WTC11 (cell line): ENCODE measurements at regions not wholly inside any gene's neighbourhood (a gene's known extent, or its start where the extent isn't known, plus 50 kb on each side); places are given as distances from the start of the nearest gene placed in this dataset.

Experiments
- ATAC-seq: fragments of 200-7000 bp; cut with Tn5 transposase; 2 replicates; pipeline ENCODE4 v1.10.0; 2021; ENCODE audit warnings: mild to moderate bottlenecking, moderate library complexity
- CTCF ChIA-PET: fragments of 300-600 bp; sonication (Branson Sonifier 250); formaldehyde crosslinking; loops from one replicate; lab custom pipeline; 2021; ENCODE audit warnings: antibody characterized with exemption; lab: Charles Lee
- POLR2A ChIA-PET: fragments of 350-600 bp; sonication (Branson Sonifier 250); formaldehyde crosslinking; loops from one replicate; lab custom pipeline; 2021; ENCODE audit warnings: antibody characterized with exemption; lab: Charles Lee
- DNase-seq: peaks from one replicate; pipeline ENCODE4 v3.0.0; 2021; ENCODE audit warnings: low spot score
- H3K27ac Mint-ChIP-seq: 2 replicates; pipeline ENCODE4 v1.8.0; 2021; ENCODE audit warnings: mixed read lengths
- H3K27me3 Mint-ChIP-seq: 2 replicates; pipeline ENCODE4 v1.8.0; 2021; ENCODE audit warnings: low read depth, mild to moderate bottlenecking, moderate library complexity, mixed read lengths
- H3K36me3 Mint-ChIP-seq: 2 replicates; pipeline ENCODE4 v1.8.0; 2021; ENCODE audit warnings: mixed read lengths
- H3K4me1 Mint-ChIP-seq: 2 replicates; pipeline ENCODE4 v1.8.0; 2022; ENCODE audit warnings: mixed read lengths
- H3K4me3 Mint-ChIP-seq: 2 replicates; pipeline ENCODE4 v1.8.0; 2021; ENCODE audit warnings: mild to moderate bottlenecking, moderate library complexity, mixed read lengths
- H3K9me3 Mint-ChIP-seq: 2 replicates; pipeline ENCODE4 v1.8.0; 2021; ENCODE audit warnings: mixed read lengths
- ATF3 ChIP-seq: sonication (generic); formaldehyde crosslinking; conservative IDR thresholded peaks from 2 replicates; pipeline ENCODE4 v1.8.1; 2022; ENCODE audit warnings: mild to moderate bottlenecking, missing genetic modification reagents
- E2F1 ChIP-seq: sonication (generic); formaldehyde crosslinking; IDR thresholded peaks from 2 replicates; pipeline ENCODE4 v1.8.0; 2022; ENCODE audit warnings: mild to moderate bottlenecking, missing genetic modification reagents
- ERG ChIP-seq: fragments of 250-450 bp; sonication (Bioruptor Pico); IDR thresholded peaks from 2 replicates; pipeline ENCODE4 v1.8.0; 2021; ENCODE audit warnings: mild to moderate bottlenecking
- FOXK1 ChIP-seq: sonication (generic); formaldehyde crosslinking; IDR thresholded peaks from 2 replicates; pipeline ENCODE4 v1.8.0; 2022; ENCODE audit warnings: mild to moderate bottlenecking, moderate library complexity, missing genetic modification reagents
- GABPB1 ChIP-seq: sonication (generic); formaldehyde crosslinking; IDR thresholded peaks from 2 replicates; pipeline ENCODE4 v1.8.1; 2023; ENCODE audit warnings: mild to moderate bottlenecking, missing genetic modification reagents
- GRHL2 ChIP-seq: fragments of 250-450 bp; sonication (Bioruptor Pico); IDR thresholded peaks from 2 replicates; pipeline ENCODE4 v1.8.0; 2022; ENCODE audit warnings: mild to moderate bottlenecking, moderate library complexity; ENCODE audit not compliant: insufficient replicate concordance, severe bottlenecking
- MAX ChIP-seq: sonication (generic); formaldehyde crosslinking; IDR thresholded peaks from 2 replicates; pipeline ENCODE4 v1.8.0; 2022; ENCODE audit warnings: mild to moderate bottlenecking, missing genetic modification reagents
- MLX ChIP-seq: sonication (generic); formaldehyde crosslinking; IDR thresholded peaks from 2 replicates; pipeline ENCODE4 v1.8.1; 2023; ENCODE audit warnings: mild to moderate bottlenecking, missing genetic modification reagents, moderate library complexity
- NFATC4 ChIP-seq: fragments of 250-450 bp; sonication (Bioruptor Pico); IDR thresholded peaks from 2 replicates; pipeline ENCODE4 v1.9.0; 2021; ENCODE audit warnings: mild to moderate bottlenecking
- NFYB ChIP-seq: sonication (generic); formaldehyde crosslinking; conservative IDR thresholded peaks from 2 replicates; pipeline ENCODE4 v1.8.0; 2022; ENCODE audit warnings: low read depth, missing genetic modification reagents
- NR3C1 ChIP-seq: sonication (generic); formaldehyde crosslinking; conservative IDR thresholded peaks from 2 replicates; pipeline ENCODE4 v1.8.1; 2023; ENCODE audit warnings: low read depth, mild to moderate bottlenecking, missing genetic modification reagents
- OVOL2 ChIP-seq: fragments of 250-450 bp; sonication (Bioruptor Pico); IDR thresholded peaks from 2 replicates; pipeline ENCODE4 v1.9.0; 2021; ENCODE audit warnings: mild to moderate bottlenecking, borderline replicate concordance
- RORB ChIP-seq: fragments of 250-450 bp; sonication (Bioruptor Pico); IDR thresholded peaks from 2 replicates; pipeline ENCODE4 v1.9.0; 2021; ENCODE audit warnings: mild to moderate bottlenecking
- TEAD4 ChIP-seq: sonication (generic); formaldehyde crosslinking; IDR thresholded peaks from 2 replicates; pipeline ENCODE4 v1.8.0; 2022; ENCODE audit warnings: mild to moderate bottlenecking, missing genetic modification reagents
- ZMAT4 ChIP-seq: fragments of 250-450 bp; sonication (Bioruptor Pico); IDR thresholded peaks from 2 replicates; pipeline ENCODE4 v1.9.0; 2021; ENCODE audit warnings: mild to moderate bottlenecking
- ZNF121 ChIP-seq: sonication (generic); formaldehyde crosslinking; IDR thresholded peaks from 2 replicates; pipeline ENCODE4 v1.8.0; 2023; ENCODE audit warnings: missing genetic modification reagents
- ZNF232 ChIP-seq: sonication (generic); formaldehyde crosslinking; IDR thresholded peaks from 2 replicates; pipeline ENCODE4 v1.8.0; 2022; ENCODE audit warnings: mild to moderate bottlenecking, missing genetic modification reagents
- ZNF416 ChIP-seq: fragments of 250-450 bp; sonication (Bioruptor Pico); IDR thresholded peaks from 2 replicates; pipeline ENCODE4 v1.9.0; 2021; ENCODE audit warnings: mild to moderate bottlenecking, inconsistent platforms
- ZNF512 ChIP-seq: sonication (generic); formaldehyde crosslinking; IDR thresholded peaks from 2 replicates; pipeline ENCODE4 v1.8.1; 2022; ENCODE audit warnings: missing genetic modification reagents, borderline replicate concordance
- ZNF532 ChIP-seq: fragments of 250-450 bp; sonication (Bioruptor Pico); IDR thresholded peaks from 2 replicates; pipeline ENCODE4 v1.9.0; 2021; ENCODE audit warnings: mild to moderate bottlenecking, borderline replicate concordance

GRCh38 chr7:57204411-57204811 is 72.2 kb upstream of the ZNF479 start:
- ATAC-seq (no peak), DNase-seq (no peak)
- H3K9me3 Mint-ChIP-seq: peaks cover 50% of the 10 kb centered on the region
- ChIA-PET CTCF (no interaction called here), POLR2A (no interaction called here)
- peaks cover 10% of the 10 kb centered on the region; the same call in 1 of the 2 replicates for H3K27me3 Mint-ChIP-seq
- H3K4me3 Mint-ChIP-seq: no peak overlapping the region
- peaks cover 61% of the 10 kb centered on the region for H3K36me3 Mint-ChIP-seq
- TF ChIP-seq MLX (CRISPR knock-in tag) (no peak), ZNF512 (CRISPR knock-in tag) (no peak), RORB (CRISPR knock-in tag) (no peak), ZNF121 (no peak), ZMAT4 (CRISPR knock-in tag) (no peak)
- no peaks in the 10 kb centered on the region for H3K4me1 Mint-ChIP-seq
- H3K27ac Mint-ChIP-seq: no peak overlapping the region

GRCh38 chr7:57205000-57205399 is 72.8 kb upstream of the ZNF479 start:
- Mint-ChIP-seq H3K4me3 (no peak overlapping the region), H3K36me3 (peaks cover 65% of the 10 kb centered on the region), H3K9me3 (peaks cover 54% of the 10 kb centered on the region), H3K27ac (no peak overlapping the region), H3K27me3 (peaks cover 12% of the 10 kb centered on the region; the same call in 1 of the 2 replicates), H3K4me1 (no peaks in the 10 kb centered on the region)
- no peak for TF ChIP-seq NFATC4 (CRISPR knock-in tag)
- no peak for TF ChIP-seq OVOL2
- no peak for TF ChIP-seq GABPB1 (CRISPR knock-in tag)
- no peak for TF ChIP-seq ZNF512 (CRISPR knock-in tag)
- TF ChIP-seq ZNF532 (CRISPR knock-in tag): no peak
- TF ChIP-seq NR3C1 (CRISPR knock-in tag): no peak
- no peak for TF ChIP-seq MAX
- TF ChIP-seq GRHL2 (CRISPR knock-in tag): no peak
- no peak for TF ChIP-seq FOXK1 (CRISPR knock-in tag)
- no peak for TF ChIP-seq NFYB (CRISPR knock-in tag)
- TF ChIP-seq TEAD4: no peak
- no peak for TF ChIP-seq ZNF416 (CRISPR knock-in tag)
- no peak for TF ChIP-seq ERG (CRISPR knock-in tag)
- TF ChIP-seq E2F1 (CRISPR knock-in tag): no peak
- TF ChIP-seq ZNF232 (CRISPR knock-in tag): no peak
- TF ChIP-seq ATF3 (CRISPR knock-in tag): no peak
- ChIA-PET POLR2A (no interaction called here), CTCF (no interaction called here)
- no peak for DNase-seq
- ATAC-seq: no peak
